ENCODE measurements at regions not wholly inside any gene's neighbourhood (a gene's known extent, or its start where the extent isn't known, plus 50 kb on each side); places are given as distances from the start of the nearest gene placed in this dataset.

DNA sequence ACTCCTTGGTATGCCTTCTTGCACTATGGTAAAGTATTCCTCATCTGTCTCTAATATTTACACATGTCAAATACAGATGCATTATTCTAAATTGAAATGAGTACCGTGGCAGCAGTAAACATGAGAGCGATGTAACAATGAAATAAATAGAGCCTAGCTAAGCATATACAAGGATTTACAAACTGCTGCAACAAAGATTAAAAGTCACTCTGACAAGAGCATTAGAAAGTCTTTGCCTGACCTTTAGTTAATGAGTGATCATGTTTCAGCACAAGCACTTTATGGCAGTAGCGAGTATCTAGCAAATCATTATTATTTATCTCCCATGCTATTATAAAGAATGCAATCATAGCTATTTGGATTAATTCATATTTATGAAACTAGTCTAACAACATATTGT lies 547.0 kb upstream of the NDST4 start:
- Histone ChIP-seq H3K27ac (replicated peaks) (no peak overlapping the region), H3K36me3 (no peaks in the 10 kb centered on the region), H3K9me3 (replicated peaks) (no peaks in the 10 kb centered on the region), H3K27me3 (ENCODE audit: low read depth) (no peaks in the 10 kb centered on the region), H3K4me3 (no peak overlapping the region), H3K4me1 (no peaks in the 10 kb centered on the region)
- DNase-seq, result no peak
- intact Hi-C loops (cut with micrococcal nuclease), result no loop called here
- TF ChIP-seq CTCF (IDR thresholded peaks at IDR 0.05; ENCODE audit: borderline replicate concordance), result no peak

DNA sequence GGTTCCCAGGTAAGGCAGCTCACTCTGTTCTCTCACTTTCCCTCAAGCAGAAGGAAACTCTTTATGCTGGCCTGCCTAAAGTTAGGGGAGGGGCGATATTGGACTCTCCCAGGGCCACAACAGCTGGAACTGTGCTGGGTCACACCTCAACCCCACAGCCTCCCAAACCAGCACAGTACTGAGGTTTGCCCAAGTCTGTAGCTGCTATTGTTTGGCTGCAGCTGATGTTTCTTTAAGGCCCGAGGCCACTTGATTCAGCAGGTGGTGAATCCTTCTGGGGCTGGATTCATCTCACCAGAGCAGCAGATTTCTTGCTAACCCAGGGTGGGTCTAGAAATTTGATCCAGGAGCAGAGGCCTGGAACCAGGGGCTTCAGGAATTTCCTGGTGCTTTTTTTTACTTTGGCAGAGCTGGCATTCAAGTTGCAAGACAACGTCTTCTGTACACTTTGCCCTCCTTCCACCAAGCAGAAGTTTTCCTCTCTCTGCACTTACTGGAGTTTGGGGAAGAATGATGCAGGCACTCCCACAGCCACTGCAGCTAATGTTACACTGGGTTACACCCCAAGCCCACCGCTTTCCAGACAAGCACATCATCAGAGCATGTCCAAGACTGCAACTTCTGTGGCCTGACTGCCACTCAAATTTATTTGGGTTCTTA lies 544.7 kb upstream of the NDST4 start:
- no peaks in the 10 kb centered on the region for H3K27me3 ChIP-seq (ENCODE audit: low read depth)
- intact Hi-C loops (cut with micrococcal nuclease), result no loop called here
- H3K4me1 ChIP-seq, result no peaks in the 10 kb centered on the region
- no peak overlapping the region for H3K4me3 ChIP-seq
- no peaks in the 10 kb centered on the region for H3K36me3 ChIP-seq
- H3K9me3 ChIP-seq (replicated peaks), result no peaks in the 10 kb centered on the region
- H3K27ac ChIP-seq (replicated peaks), result no peak overlapping the region
- no peak for TF ChIP-seq CTCF (IDR thresholded peaks at IDR 0.05; ENCODE audit: borderline replicate concordance)
- no peak for DNase-seq

GRCh38 chr4:115655626-115656025 lies 542.2 kb upstream of the NDST4 start:
- Histone ChIP-seq H3K27ac (replicated peaks) (no peak overlapping the region), H3K4me3 (no peak overlapping the region), H3K27me3 (ENCODE audit: low read depth) (no peaks in the 10 kb centered on the region), H3K36me3 (no peaks in the 10 kb centered on the region), H3K9me3 (replicated peaks) (peaks cover 4% of the 10 kb centered on the region), H3K4me1 (no peaks in the 10 kb centered on the region)
- DNase-seq, result no peak
- intact Hi-C loops (cut with micrococcal nuclease), result no loop called here
- no peak for TF ChIP-seq CTCF (IDR thresholded peaks at IDR 0.05; ENCODE audit: borderline replicate concordance)

DNA sequence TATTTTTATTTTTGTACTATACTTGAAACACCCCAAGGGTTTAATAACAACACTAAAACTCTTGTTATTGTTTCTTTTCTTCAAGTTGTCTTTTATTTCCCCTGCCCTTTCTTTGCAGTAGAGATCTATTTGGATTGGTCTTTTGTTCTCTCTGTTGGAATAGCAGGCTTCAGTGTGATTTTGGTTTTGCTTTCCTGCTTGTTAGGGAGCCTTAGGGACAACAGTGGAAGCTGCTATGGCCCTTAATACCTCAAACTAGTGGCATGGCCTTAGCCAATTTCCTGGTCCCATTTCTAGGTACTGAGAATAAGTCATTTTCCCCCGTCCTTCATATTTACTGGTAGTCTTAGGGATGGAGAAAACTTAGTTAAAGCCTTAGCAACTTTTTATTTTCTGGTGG lies 535.4 kb upstream of the NDST4 start:
- Histone ChIP-seq H3K4me1 (no peaks in the 10 kb centered on the region), H3K9me3 (replicated peaks) (peaks cover 4% of the 10 kb centered on the region), H3K27ac (replicated peaks) (no peak overlapping the region), H3K27me3 (ENCODE audit: low read depth) (no peaks in the 10 kb centered on the region), H3K36me3 (no peaks in the 10 kb centered on the region), H3K4me3 (no peak overlapping the region)
- no peak for TF ChIP-seq CTCF (IDR thresholded peaks at IDR 0.05; ENCODE audit: borderline replicate concordance)
- DNase-seq, result no peak
- intact Hi-C loops (cut with micrococcal nuclease), result no loop called here

GRCh38 chr4:115629270-115629669 lies 515.9 kb upstream of the NDST4 start:
- no peak for TF ChIP-seq CTCF (IDR thresholded peaks at IDR 0.05; ENCODE audit: borderline replicate concordance)
- H3K9me3 ChIP-seq (replicated peaks), result no peaks in the 10 kb centered on the region
- H3K4me3 ChIP-seq, result no peak overlapping the region
- H3K27me3 ChIP-seq (ENCODE audit: low read depth), result no peaks in the 10 kb centered on the region
- H3K27ac ChIP-seq (replicated peaks), result no peak overlapping the region
- no peaks in the 10 kb centered on the region for H3K4me1 ChIP-seq
- DNase-seq, result no peak
- H3K36me3 ChIP-seq, result no peaks in the 10 kb centered on the region
- intact Hi-C loops (cut with micrococcal nuclease), result no loop called here

All from left ventricle myocardium inferior (tissue), 1 donor.